HCT116 (cell line): ENCODE measurements at regions not wholly inside any gene's neighbourhood (a gene's known extent, or its start where the extent isn't known, plus 50 kb on each side); places are given as distances from the start of the nearest gene placed in this dataset.

ENCODE experiments used
- ATAC-seq: fragments of 200-7000 bp; cut with Tn5 transposase; 2 replicates; pipeline ENCODE4 v1.9.1; 2020; ENCODE audit warnings: mild to moderate bottlenecking, moderate library complexity
- BruUV-seq: library from RNA; stranded (reverse); fragments of 400-500 nt; replicated peaks from 2 replicates; lab custom pipeline; 2021; lab: Mats Ljungman, UMichigan
- CTCF ChIA-PET: fragments of 300-600 bp; sonication (Branson Sonifier 250); formaldehyde crosslinking; loops from one replicate; lab custom pipeline; 2021; ENCODE audit warnings: antibody characterized with exemption; lab: Charles Lee
- POLR2A ChIA-PET: fragments of 300-600, 350-600 bp; sonication (Branson Sonifier 250); formaldehyde crosslinking; loops from one replicate; lab custom pipeline; 2021; ENCODE audit warnings: antibody characterized with exemption; lab: Charles Lee
- RAD21 ChIA-PET, 2 experiments: fragments of 300-600 bp; sonication (Branson Sonifier 250); formaldehyde crosslinking; loops; one replicate each; lab custom pipeline; 2023; ENCODE audit warnings: low total read pairs in 2 of 2; ENCODE audit not compliant: uncharacterized antibody in 2 of 2, unreplicated experiment in 2 of 2, low non-redundant PET in 1 of 2; lab: Charles Lee
- DNase-seq: peaks from one replicate; pipeline ENCODE4 v3.0.0-alpha.2; 2010; ENCODE audit warnings: low read depth, low spot score
- H2AFZ ChIP-seq: fragments of 200-600 bp; shearing (Covaris generic), sonication (generic); 2 replicates; pipeline ENCODE4 v1.6.1; 2017; ENCODE audit warnings: low read depth, mixed run types, mixed read lengths, antibody characterized with exemption, low read length; ENCODE audit not compliant: poor library complexity, severe bottlenecking
- H3K27ac ChIP-seq: 2 replicates; pipeline ENCODE4 v1.5.1; 2012; ENCODE audit warnings: low read depth, low read length
- H3K27me3 ChIP-seq: fragments of 200-600 bp; sonication (generic); 2 replicates; pipeline ENCODE4 v1.6.1; 2016; ENCODE audit warnings: mixed run types, low read length, mixed read lengths; ENCODE audit not compliant: insufficient read depth
- H3K36me3 ChIP-seq, 2 experiments: fragments of 200-500 bp in 1 of 2; fragments of 200-600 bp in 1 of 2; sonication (Bioruptor generic) in 1 of 2; sonication (generic) in 1 of 2; 2 replicates each; pipeline versions ENCODE4 v1.5.1 to v1.6.1; 2014 to 2016; ENCODE audit warnings: low read length in 2 of 2, inconsistent platforms in 1 of 2, mixed read lengths in 1 of 2, mixed run types in 1 of 2; ENCODE audit not compliant: insufficient read depth in 2 of 2, control insufficient read depth in 1 of 2
- H3K4me1 ChIP-seq, 2 experiments: fragments of 200-600 bp in 1 of 2; sonication (generic) in 1 of 2; 2 replicates each; pipeline versions ENCODE4 v1.5.1 to v1.6.1; 2012 to 2017; ENCODE audit warnings: low read length in 2 of 2, inconsistent platforms in 1 of 2, mild to moderate bottlenecking in 1 of 2, mixed read lengths in 1 of 2, mixed run types in 1 of 2, moderate library complexity in 1 of 2; ENCODE audit not compliant: insufficient read depth in 2 of 2, control insufficient read depth in 1 of 2
- H3K4me2 ChIP-seq: fragments of 200-600 bp; sonication (generic); 2 replicates; pipeline ENCODE4 v1.6.1; 2017; ENCODE audit warnings: mixed run types, low read length, mixed read lengths
- H3K4me3 ChIP-seq, 2 experiments: fragments of 200-600 bp in 1 of 2; sonication (generic) in 1 of 2; replicated peaks in 1 of 2; 2 replicates each; pipeline ENCODE4 v1.5.1; 2011 to 2016; ENCODE audit warnings: low read length in 2 of 2, control low read depth in 1 of 2, low read depth in 1 of 2, mild to moderate bottlenecking in 1 of 2, mixed read lengths in 1 of 2, mixed run types in 1 of 2
- H3K79me2 ChIP-seq: fragments of 200-600 bp; sonication (generic); 2 replicates; pipeline ENCODE4 v1.6.1; 2017; ENCODE audit warnings: mild to moderate bottlenecking, mixed run types, low read length, moderate library complexity, mixed read lengths; ENCODE audit not compliant: insufficient read depth
- H3K9ac ChIP-seq: fragments of 200-600 bp; sonication (generic); 2 replicates; pipeline ENCODE4 v1.6.1; 2016; ENCODE audit warnings: low read length, mixed read lengths
- H3K9me2 ChIP-seq: fragments of 200-600 bp; sonication (generic), shearing (Covaris generic); 2 replicates; pipeline ENCODE4 v1.6.1; 2017; ENCODE audit warnings: mixed run types, mild to moderate bottlenecking, moderate library complexity; ENCODE audit not compliant: insufficient read depth
- H3K9me3 ChIP-seq, 2 experiments: fragments of 200-500 bp in 1 of 2; fragments of 200-600 bp in 1 of 2; sonication (Bioruptor generic) in 1 of 2; sonication (generic) in 1 of 2; 2 replicates each; pipeline ENCODE4 v1.6.1; 2014 to 2017; ENCODE audit warnings: low read length in 2 of 2, mixed read lengths in 2 of 2, inconsistent platforms in 1 of 2, low read depth in 1 of 2, mild to moderate bottlenecking in 1 of 2, mixed run types in 1 of 2, moderate library complexity in 1 of 2; ENCODE audit not compliant: control insufficient read depth in 1 of 2, insufficient read depth in 1 of 2
- H4K20me1 ChIP-seq: fragments of 200-600 bp; sonication (generic), shearing (Covaris generic); 2 replicates; pipeline ENCODE4 v1.6.1; 2017; ENCODE audit warnings: mixed run types, mild to moderate bottlenecking, moderate library complexity; ENCODE audit not compliant: insufficient read depth
- CBX3 ChIP-seq: IDR thresholded peaks from 2 replicates; pipeline ENCODE4 v1.6.1; 2012; ENCODE audit warnings: low read depth
- CEBPB ChIP-seq: IDR thresholded peaks from 2 replicates; pipeline ENCODE4 v1.6.1; 2012; ENCODE audit warnings: low read depth
- EGR1 ChIP-seq: IDR thresholded peaks from 2 replicates; pipeline ENCODE4 v1.6.1; 2012; ENCODE audit warnings: low read depth
- ELF1 ChIP-seq: IDR thresholded peaks from 2 replicates; pipeline ENCODE4 v1.6.1; 2012; ENCODE audit warnings: low read depth, borderline replicate concordance
- EZH2 ChIP-seq: fragments of 200-600 bp; sonication (generic); IDR thresholded peaks from 2 replicates; pipeline ENCODE4 v1.6.1; 2017; ENCODE audit warnings: antibody characterized with exemption, mixed run types
- POLR2A ChIP-seq: IDR thresholded peaks from 2 replicates; pipeline ENCODE4 v1.7.0; 2011; ENCODE audit warnings: borderline replicate concordance; ENCODE audit not compliant: insufficient read depth, insufficient read length; ENCODE audit errors: extremely low read depth
- POLR2AphosphoS5 ChIP-seq: IDR thresholded peaks from 2 replicates; pipeline ENCODE4 v1.6.1; 2011; ENCODE audit warnings: mild to moderate bottlenecking, low read depth, low read length, moderate library complexity
- RAD21 ChIP-seq: IDR thresholded peaks from 2 replicates; pipeline ENCODE4 v1.6.1; 2012; ENCODE audit warnings: low read depth, mild to moderate bottlenecking
- SIN3A ChIP-seq: IDR thresholded peaks from 2 replicates; pipeline ENCODE4 v1.6.1; 2012; ENCODE audit warnings: low read depth
- TCF7L2 ChIP-seq: IDR thresholded peaks from 2 replicates; pipeline ENCODE4 v1.7.0; 2011; ENCODE audit warnings: borderline replicate concordance, inconsistent platforms; ENCODE audit not compliant: insufficient read depth, insufficient read length; ENCODE audit errors: extremely low read depth
- YY1 ChIP-seq: IDR thresholded peaks from 2 replicates; pipeline ENCODE4 v1.6.1; 2011; ENCODE audit warnings: low read length, low read depth, moderate library complexity, mild to moderate bottlenecking; ENCODE audit not compliant: insufficient replicate concordance; ENCODE audit errors: extremely low read depth
- ZFX ChIP-seq: fragments of 450-650 bp; IDR thresholded peaks from 2 replicates; pipeline ENCODE4 v1.6.1; 2017
- ZNF274 ChIP-seq: fragments of 200-500 bp; sonication (Bioruptor generic); IDR thresholded peaks from 2 replicates; pipeline ENCODE4 v1.6.1; 2014; ENCODE audit warnings: mild to moderate bottlenecking, low read depth, low read length, inconsistent platforms
- intact Hi-C: fragments of 100-400 bp; cut with micrococcal nuclease; formaldehyde crosslinking; loops from 2 replicates; pipeline ENCODE4 v1.10.0; 2022
- TF ChIP-seq, protein P1 (sequence below): IDR thresholded peaks from 2 replicates; pipeline ENCODE4 v1.6.1; 2012
- TF ChIP-seq, protein P2 (sequence below): IDR thresholded peaks from 2 replicates; pipeline ENCODE4 v1.6.1; 2011; ENCODE audit warnings: mild to moderate bottlenecking, low read length, moderate library complexity; ENCODE audit not compliant: insufficient replicate concordance; ENCODE audit errors: extremely low read depth
- TF ChIP-seq, protein P3 (sequence below): IDR thresholded peaks from 2 replicates; pipeline ENCODE4 v1.6.1; 2012

DNA sequence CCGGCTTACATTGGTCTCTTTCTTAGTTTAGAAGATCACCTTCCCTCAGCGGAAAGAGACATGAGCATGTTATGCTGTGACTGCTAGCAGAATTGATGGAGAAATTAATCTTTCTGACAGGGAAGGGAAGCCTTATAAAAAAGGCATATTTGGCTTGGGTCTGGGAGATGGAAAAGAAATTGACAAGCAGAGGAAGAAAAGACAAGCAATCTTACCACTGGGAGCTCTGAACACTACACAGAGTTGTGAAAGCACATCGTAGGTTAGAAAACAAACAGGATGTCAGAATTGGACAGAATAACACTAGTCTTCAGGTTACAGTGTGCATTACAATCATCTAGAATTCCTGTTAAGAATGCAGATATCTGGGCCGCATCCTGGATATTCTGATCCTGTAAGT, 1493.8 kb upstream of the IGFBP7 start:
- TF ChIP-seq EZH2 (no peak), POLR2A (no peak), SIN3A (no peak), ZNF274 (no peak), ZFX (no peak), EGR1 (no peak), YY1 (no peak), RAD21 (no peak), TCF7L2 (no peak)
- TF ChIP-seq, protein P1, sequence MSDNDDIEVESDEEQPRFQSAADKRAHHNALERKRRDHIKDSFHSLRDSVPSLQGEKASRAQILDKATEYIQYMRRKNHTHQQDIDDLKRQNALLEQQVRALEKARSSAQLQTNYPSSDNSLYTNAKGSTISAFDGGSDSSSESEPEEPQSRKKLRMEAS = no peak
- Histone ChIP-seq H3K79me2 (no peaks in the 10 kb centered on the region), H3K27me3 (no peaks in the 10 kb centered on the region), H3K9me3 (peaks cover 13 to 37% of the 10 kb centered on the region in 2 experiments; a peak in 3 of 4 replicates), H3K36me3 (no peaks in the 10 kb centered on the region), H3K9me2 (no peaks in the 10 kb centered on the region), H3K4me2 (no peak overlapping the region), H2AFZ (no peak overlapping the region), H3K27ac (no peak overlapping the region), H3K9ac (no peak overlapping the region), H3K4me3 (no peak overlapping the region), H4K20me1 (no peaks in the 10 kb centered on the region), H3K4me1 (no peaks in the 10 kb centered on the region)
- intact Hi-C loops = no loop called here
- ATAC-seq = no peak
- ChIA-PET POLR2A (no interaction called here), RAD21 (no interaction called here), CTCF (no interaction called here)
- BruUV-seq = no TSS peak
- DNase-seq = no peak

DNA sequence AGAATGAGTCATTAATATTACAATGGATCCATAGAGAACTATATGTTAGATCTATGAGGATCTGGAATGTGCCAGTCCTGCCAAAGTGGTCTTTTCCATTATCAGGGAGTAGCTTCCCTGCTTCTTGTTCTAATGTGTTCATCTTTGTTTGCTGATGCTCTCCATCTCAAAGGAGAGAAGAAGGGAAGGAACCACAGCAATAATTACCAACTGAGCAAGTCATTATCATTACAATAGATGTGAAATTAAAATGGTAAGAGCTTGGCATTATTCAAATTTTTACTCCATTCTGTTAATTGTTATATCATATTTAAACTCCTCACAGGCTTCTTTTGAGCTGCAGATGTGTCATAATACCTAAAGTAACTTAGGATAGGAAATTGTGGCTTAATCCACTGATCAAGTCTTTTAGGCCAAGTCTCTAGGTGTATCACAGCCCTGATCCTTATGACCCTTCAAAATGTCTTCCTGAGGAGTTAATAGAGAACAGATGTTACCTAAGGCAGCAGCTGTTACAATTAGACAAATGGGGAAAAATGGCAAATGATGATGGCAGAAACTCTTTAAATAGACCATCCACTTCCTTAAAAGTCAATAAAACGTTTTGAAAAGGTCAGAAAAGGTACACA, 1492.7 kb upstream of the IGFBP7 start:
- Histone ChIP-seq H3K4me3 (no peak overlapping the region), H3K4me2 (no peak overlapping the region), H3K9ac (no peak overlapping the region), H3K9me2 (no peaks in the 10 kb centered on the region), H3K27me3 (no peaks in the 10 kb centered on the region), H4K20me1 (no peaks in the 10 kb centered on the region), H2AFZ (no peak overlapping the region), H3K79me2 (no peaks in the 10 kb centered on the region), H3K4me1 (no peaks in the 10 kb centered on the region), H3K9me3 (peaks cover 13 to 38% of the 10 kb centered on the region in 2 experiments; a peak in 2 of 4 replicates), H3K36me3 (no peaks in the 10 kb centered on the region), H3K27ac (no peak overlapping the region)
- intact Hi-C loops = no loop called here
- no TSS peak for BruUV-seq
- CTCF ChIA-PET = no interaction called here
- no peak for DNase-seq
- POLR2A ChIA-PET = no interaction called here
- RAD21 ChIA-PET = no interaction called here
- ATAC-seq = no peak
- TF ChIP-seq YY1 (no peak), CBX3 (no peak), ELF1 (no peak), EGR1 (no peak), POLR2AphosphoS5 (no peak), CEBPB (no peak)
- TF ChIP-seq, protein P2, sequence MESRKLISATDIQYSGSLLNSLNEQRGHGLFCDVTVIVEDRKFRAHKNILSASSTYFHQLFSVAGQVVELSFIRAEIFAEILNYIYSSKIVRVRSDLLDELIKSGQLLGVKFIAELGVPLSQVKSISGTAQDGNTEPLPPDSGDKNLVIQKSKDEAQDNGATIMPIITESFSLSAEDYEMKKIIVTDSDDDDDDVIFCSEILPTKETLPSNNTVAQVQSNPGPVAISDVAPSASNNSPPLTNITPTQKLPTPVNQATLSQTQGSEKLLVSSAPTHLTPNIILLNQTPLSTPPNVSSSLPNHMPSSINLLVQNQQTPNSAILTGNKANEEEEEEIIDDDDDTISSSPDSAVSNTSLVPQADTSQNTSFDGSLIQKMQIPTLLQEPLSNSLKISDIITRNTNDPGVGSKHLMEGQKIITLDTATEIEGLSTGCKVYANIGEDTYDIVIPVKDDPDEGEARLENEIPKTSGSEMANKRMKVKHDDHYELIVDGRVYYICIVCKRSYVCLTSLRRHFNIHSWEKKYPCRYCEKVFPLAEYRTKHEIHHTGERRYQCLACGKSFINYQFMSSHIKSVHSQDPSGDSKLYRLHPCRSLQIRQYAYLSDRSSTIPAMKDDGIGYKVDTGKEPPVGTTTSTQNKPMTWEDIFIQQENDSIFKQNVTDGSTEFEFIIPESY = no peak
- TF ChIP-seq, protein P3, sequence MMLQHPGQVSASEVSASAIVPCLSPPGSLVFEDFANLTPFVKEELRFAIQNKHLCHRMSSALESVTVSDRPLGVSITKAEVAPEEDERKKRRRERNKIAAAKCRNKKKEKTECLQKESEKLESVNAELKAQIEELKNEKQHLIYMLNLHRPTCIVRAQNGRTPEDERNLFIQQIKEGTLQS = no peak
